ENCODE measurements at regions not wholly inside any gene's neighbourhood (a gene's known extent, or its start where the extent isn't known, plus 50 kb on each side); places are given as distances from the start of the nearest gene placed in this dataset.

GRCh38 chr3:5994651-5995050 lies 807.1 kb downstream of the EDEM1 start:
- no peak for TF ChIP-seq GTF2F1 (IDR thresholded peaks at IDR 0.05; ENCODE audit: low read depth, low read length)
- no peak for TF ChIP-seq DPF2 (IDR thresholded peaks at IDR 0.05)
- TF ChIP-seq NFIX (CRISPR knock-in tag; IDR thresholded peaks at IDR 0.05; ENCODE audit: low read depth), result no peak
- no peak for TF ChIP-seq ZZZ3 (IDR thresholded peaks at IDR 0.05)
- TF ChIP-seq CHD4 (IDR thresholded peaks at IDR 0.05; ENCODE audit: insufficient read depth, insufficient replicate concordance, low read depth, low read length, poor library complexity, severe bottlenecking), result no peak
- no peak for TF ChIP-seq POLR2AphosphoS5 (IDR thresholded peaks at IDR 0.05; ENCODE audit: control insufficient read depth, insufficient read depth, low read depth, low read length)
